ENCODE measurements at regions not wholly inside any gene's neighbourhood (a gene's known extent, or its start where the extent isn't known, plus 50 kb on each side); places are given as distances from the start of the nearest gene placed in this dataset.
"Not testable (repeated sequence)": the region's sequence is repeated elsewhere in the genome, so short reads cannot be mapped to it uniquely, and the experiment has no call there.

- Mint-ChIP-seq H3K27me3 (peaks cover 8 to 32% of the 10 kb centered on the region in 2 donors), H3K36me3 (peaks cover 3 to 5% of the 10 kb centered on the region in 2 donors), H3K9me3 (peaks cover 22 to 28% of the 10 kb centered on the region in 2 donors), H3K27ac (no peak overlapping the region), H3K4me3 (no peak overlapping the region), H3K4me1 (peaks cover 5 to 13% of the 10 kb centered on the region in 2 donors)
- no peak for DNase-seq
- no peak for ATAC-seq (replicated peaks)
Measured at GRCh38 chr21:35801391-35801790, 258.9 kb downstream of the SETD4 start.

GRCh38 chr21:35800796-35801385 lies 259.4 kb downstream of the SETD4 start:
- not testable (repeated sequence) for H3K27ac Mint-ChIP-seq; ATAC-seq (replicated peaks); H3K4me3 Mint-ChIP-seq; H3K36me3 Mint-ChIP-seq; DNase-seq
- Mint-ChIP-seq H3K4me1 (peaks cover 5 to 13% of the 10 kb centered on the region in 2 donors), H3K9me3 (peaks cover 22 to 28% of the 10 kb centered on the region in 2 donors), H3K27me3 (peaks cover 8 to 36% of the 10 kb centered on the region in 2 donors)

GRCh38 chr21:35796844-35797243 lies 263.5 kb downstream of the SETD4 start:
- H3K27me3 Mint-ChIP-seq, result peaks cover 8 to 29% of the 10 kb centered on the region in 2 donors
- no peak for ATAC-seq (replicated peaks)
- peaks cover 0 to 3% of the 10 kb centered on the region in 2 donors for H3K4me1 Mint-ChIP-seq

GRCh38 chr21:35794527-35794926 lies 265.8 kb downstream of the SETD4 start:
- not testable (repeated sequence) for DNase-seq; H3K4me3 Mint-ChIP-seq; H3K27ac Mint-ChIP-seq; H3K9me3 Mint-ChIP-seq; ATAC-seq (replicated peaks); H3K36me3 Mint-ChIP-seq; H3K4me1 Mint-ChIP-seq
- peaks cover 8 to 26% of the 10 kb centered on the region in 2 donors for H3K27me3 Mint-ChIP-seq

More at GRCh38 chr21:35796844-35797243, 263.5 kb downstream of the SETD4 start:
- peaks cover 3 to 6% of the 10 kb centered on the region in 2 donors for H3K9me3 Mint-ChIP-seq
- no peak for DNase-seq
- no peaks in the 10 kb centered on the region for H3K36me3 Mint-ChIP-seq
- H3K4me3 Mint-ChIP-seq, result no peak overlapping the region
- no peak overlapping the region for H3K27ac Mint-ChIP-seq

- ATAC-seq (replicated peaks), result peak in 1 of 2 donors; percentile 27
- Mint-ChIP-seq H3K27ac (no peak overlapping the region), H3K9me3 (peaks cover 1 to 4% of the 10 kb centered on the region in 2 donors), H3K4me1 (no peaks in the 10 kb centered on the region), H3K27me3 (peaks cover 3 to 22% of the 10 kb centered on the region in 2 donors), H3K36me3 (no peaks in the 10 kb centered on the region), H3K4me3 (no peak overlapping the region)
- no peak for DNase-seq
Measured at GRCh38 chr21:35792569-35793305, 267.6 kb downstream of the SETD4 start.

- no peak overlapping the region for H3K27ac Mint-ChIP-seq
- H3K36me3 Mint-ChIP-seq, result no peaks in the 10 kb centered on the region
- no peaks in the 10 kb centered on the region for H3K4me1 Mint-ChIP-seq
- no peak for DNase-seq
- H3K4me3 Mint-ChIP-seq, result no peak overlapping the region
- peaks cover 0 to 18% of the 10 kb centered on the region in 2 donors for H3K27me3 Mint-ChIP-seq
- ATAC-seq (replicated peaks), result no peak
- peaks cover 1 to 4% of the 10 kb centered on the region in 2 donors for H3K9me3 Mint-ChIP-seq
Measured at GRCh38 chr21:35791541-35792325, 268.6 kb downstream of the SETD4 start.

GRCh38 chr21:35783721-35784120 lies 276.6 kb downstream of the SETD4 start:
- ATAC-seq (replicated peaks) (no peak), DNase-seq (no peak)
- no peaks in the 10 kb centered on the region for H3K36me3 Mint-ChIP-seq
- H3K4me3 Mint-ChIP-seq, result no peak overlapping the region
- H3K27me3 Mint-ChIP-seq, result peaks cover 12 to 20% of the 10 kb centered on the region in 2 donors
- H3K27ac Mint-ChIP-seq, result no peak overlapping the region
- H3K4me1 Mint-ChIP-seq, result peaks cover 0 to 5% of the 10 kb centered on the region in 2 donors
- peaks cover 0 to 5% of the 10 kb centered on the region in 2 donors for H3K9me3 Mint-ChIP-seq

GRCh38 chr21:35782667-35783066 lies 277.7 kb downstream of the SETD4 start:
- Mint-ChIP-seq H3K9me3 (peaks cover 0 to 5% of the 10 kb centered on the region in 2 donors), H3K27me3 (peaks cover 17 to 26% of the 10 kb centered on the region in 2 donors), H3K27ac (no peak overlapping the region), H3K4me1 (peaks cover 0 to 5% of the 10 kb centered on the region in 2 donors), H3K4me3 (no peak overlapping the region), H3K36me3 (no peaks in the 10 kb centered on the region)
- no peak for ATAC-seq (replicated peaks)
- DNase-seq, result no peak

GRCh38 chr21:35780983-35781382 lies 279.3 kb downstream of the SETD4 start:
- H3K27ac Mint-ChIP-seq, result no peak overlapping the region
- H3K27me3 Mint-ChIP-seq, result peaks cover 21 to 26% of the 10 kb centered on the region in 2 donors
- no peak for DNase-seq
- peaks cover 0 to 5% of the 10 kb centered on the region in 2 donors for H3K4me1 Mint-ChIP-seq
- H3K4me3 Mint-ChIP-seq, result no peak overlapping the region
- no peaks in the 10 kb centered on the region for H3K36me3 Mint-ChIP-seq
- ATAC-seq (replicated peaks), result no peak
- H3K9me3 Mint-ChIP-seq, result peaks cover 0 to 4% of the 10 kb centered on the region in 2 donors

GRCh38 chr21:35779690-35780570 lies 280.4 kb downstream of the SETD4 start:
- no peak overlapping the region for H3K4me3 Mint-ChIP-seq
- no peak for DNase-seq

GRCh38 chr21:35779167-35779566 lies 281.2 kb downstream of the SETD4 start:
- DNase-seq (no peak), ATAC-seq (replicated peaks) (no peak)
- no peak overlapping the region for H3K27ac Mint-ChIP-seq
- peaks cover 0 to 5% of the 10 kb centered on the region in 2 donors for H3K4me1 Mint-ChIP-seq
- no peaks in the 10 kb centered on the region for H3K9me3 Mint-ChIP-seq
- peaks cover 11 to 14% of the 10 kb centered on the region in 2 donors for H3K27me3 Mint-ChIP-seq
- H3K4me3 Mint-ChIP-seq, result no peak overlapping the region
- no peaks in the 10 kb centered on the region for H3K36me3 Mint-ChIP-seq

More at GRCh38 chr21:35779690-35780570, 280.4 kb downstream of the SETD4 start:
- Mint-ChIP-seq H3K27me3 (peaks cover 16 to 20% of the 10 kb centered on the region in 2 donors), H3K27ac (no peak overlapping the region), H3K4me1 (peaks cover 0 to 5% of the 10 kb centered on the region in 2 donors), H3K9me3 (no peaks in the 10 kb centered on the region), H3K36me3 (no peaks in the 10 kb centered on the region)
- no peak for ATAC-seq (replicated peaks)

- H3K4me3 Mint-ChIP-seq, result no peak overlapping the region
- H3K36me3 Mint-ChIP-seq, result no peaks in the 10 kb centered on the region
- H3K27me3 Mint-ChIP-seq, result peaks cover 17 to 21% of the 10 kb centered on the region in 2 donors
- peaks cover 0 to 5% of the 10 kb centered on the region in 2 donors for H3K4me1 Mint-ChIP-seq
- ATAC-seq (replicated peaks) (no peak), DNase-seq (no peak)
- no peaks in the 10 kb centered on the region for H3K9me3 Mint-ChIP-seq
- H3K27ac Mint-ChIP-seq, result no peak overlapping the region
Measured at GRCh38 chr21:35777081-35777480, 283.2 kb downstream of the SETD4 start.

- Mint-ChIP-seq H3K4me1 (peaks cover 0 to 5% of the 10 kb centered on the region in 2 donors), H3K36me3 (no peaks in the 10 kb centered on the region), H3K27me3 (peaks cover 22 to 27% of the 10 kb centered on the region in 2 donors), H3K4me3 (no peak overlapping the region), H3K9me3 (no peaks in the 10 kb centered on the region), H3K27ac (no peak overlapping the region)
- DNase-seq (no peak), ATAC-seq (replicated peaks) (no peak)
Measured at GRCh38 chr21:35775778-35776544, 284.4 kb downstream of the SETD4 start.

All from stimulated activated naive B cell treated with anti-CD40 and anti-IgM and Interleukin-4, amounts not matched to agents 10 μg/mL and 1 μg/mL and 100 μg/mL, for 72 hours (primary cell).